ENCODE measurements at regions not wholly inside any gene's neighbourhood (a gene's known extent, or its start where the extent isn't known, plus 50 kb on each side); places are given as distances from the start of the nearest gene placed in this dataset.

DNA sequence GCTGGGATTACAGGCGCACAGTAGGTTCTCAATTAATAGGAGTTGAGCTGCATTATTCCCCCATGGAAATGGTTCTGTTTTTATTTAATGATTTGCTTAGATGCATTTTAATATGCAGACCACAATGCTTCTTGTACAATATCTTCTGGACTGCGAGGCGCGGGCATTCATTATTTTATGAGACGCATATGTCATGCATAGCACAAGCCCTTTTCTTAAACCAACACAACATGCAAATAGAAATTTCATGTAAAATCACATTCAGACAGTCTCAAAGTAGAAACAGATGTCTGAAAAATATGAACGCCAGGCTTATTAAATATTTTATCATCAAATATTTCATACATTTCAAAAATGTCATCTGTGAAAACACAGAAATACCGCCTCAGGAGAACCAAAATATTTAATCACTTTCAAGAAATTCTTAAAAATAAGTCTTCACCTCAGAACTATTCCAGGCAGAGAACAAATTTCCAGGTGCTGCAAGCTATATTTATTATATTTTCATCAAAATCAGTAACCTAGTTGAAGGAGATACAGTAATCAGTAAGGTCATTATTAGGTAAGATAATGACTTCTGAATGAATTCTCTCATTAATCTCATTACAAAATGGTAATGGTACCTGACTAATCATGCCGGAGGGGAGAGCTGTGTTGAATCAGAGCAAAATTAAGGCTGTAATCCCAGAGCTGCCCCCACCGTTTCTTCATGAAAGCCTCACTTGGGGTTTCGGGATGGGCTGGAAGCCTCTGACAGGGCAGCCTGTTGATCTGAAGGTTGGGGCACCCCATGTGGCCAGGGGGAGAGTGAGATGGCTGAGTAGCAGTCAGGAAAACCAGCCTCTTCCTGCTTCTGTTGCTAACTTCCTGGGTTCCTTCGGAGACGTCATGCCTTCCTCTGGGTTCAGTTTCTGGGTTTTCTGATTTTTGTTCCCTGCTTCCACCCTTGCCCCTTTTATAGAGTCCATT is 133.9 kb upstream of the ZNF618 start:
- no peak for DNase-seq

GRCh38 chr9:113742878-113743277 is 133.2 kb upstream of the ZNF618 start:
- DNase-seq: no peak

- no peak for DNase-seq
These were observed 129.6 kb upstream of the ZNF618 start for GRCh38 chr9:113746486-113746885.

GRCh38 chr9:113748135-113748534 is 128.0 kb upstream of the ZNF618 start:
- DNase-seq: no peak

GRCh38 chr9:113753398-113754119 is 122.5 kb upstream of the ZNF618 start:
- no peak for DNase-seq

DNA sequence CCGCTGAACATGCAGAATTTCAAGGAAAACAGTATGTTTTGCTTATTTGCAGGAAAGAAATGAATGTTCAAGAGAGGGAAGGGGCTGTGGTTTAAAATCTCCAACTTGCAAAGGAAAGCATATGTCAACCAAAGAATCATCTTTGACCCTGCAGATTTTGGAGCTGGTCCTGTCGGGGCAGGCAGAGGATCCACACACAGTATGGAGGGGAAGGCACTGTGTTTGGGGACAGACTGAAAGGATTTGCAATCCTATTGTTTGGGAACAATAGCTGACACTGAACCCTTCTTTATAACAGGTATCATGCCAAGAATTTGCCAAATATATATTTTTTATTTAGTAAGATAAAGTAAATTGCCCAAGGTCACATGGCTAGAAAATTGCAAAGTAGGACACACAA is 121.4 kb upstream of the ZNF618 start:
- DNase-seq: no peak

DNA sequence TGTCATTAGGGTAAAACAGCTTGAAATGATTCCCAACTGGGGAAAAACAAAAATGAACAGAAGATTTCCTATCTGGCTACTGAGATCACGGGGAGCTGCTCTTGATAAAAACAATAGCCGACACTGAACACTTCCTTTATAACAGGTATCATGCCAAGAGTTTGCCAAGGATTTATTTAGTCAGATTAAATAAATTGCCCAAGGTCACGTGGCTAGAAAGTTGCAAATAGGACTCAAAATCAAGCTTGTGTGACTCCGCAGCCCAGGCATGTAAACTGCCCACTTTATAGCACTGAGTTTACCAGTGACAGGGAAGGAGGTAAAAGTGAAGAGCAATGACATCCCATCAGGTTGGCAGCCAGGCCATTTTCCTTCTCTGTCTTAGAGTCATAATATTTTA is 120.7 kb upstream of the ZNF618 start:
- DNase-seq: no peak

DNA sequence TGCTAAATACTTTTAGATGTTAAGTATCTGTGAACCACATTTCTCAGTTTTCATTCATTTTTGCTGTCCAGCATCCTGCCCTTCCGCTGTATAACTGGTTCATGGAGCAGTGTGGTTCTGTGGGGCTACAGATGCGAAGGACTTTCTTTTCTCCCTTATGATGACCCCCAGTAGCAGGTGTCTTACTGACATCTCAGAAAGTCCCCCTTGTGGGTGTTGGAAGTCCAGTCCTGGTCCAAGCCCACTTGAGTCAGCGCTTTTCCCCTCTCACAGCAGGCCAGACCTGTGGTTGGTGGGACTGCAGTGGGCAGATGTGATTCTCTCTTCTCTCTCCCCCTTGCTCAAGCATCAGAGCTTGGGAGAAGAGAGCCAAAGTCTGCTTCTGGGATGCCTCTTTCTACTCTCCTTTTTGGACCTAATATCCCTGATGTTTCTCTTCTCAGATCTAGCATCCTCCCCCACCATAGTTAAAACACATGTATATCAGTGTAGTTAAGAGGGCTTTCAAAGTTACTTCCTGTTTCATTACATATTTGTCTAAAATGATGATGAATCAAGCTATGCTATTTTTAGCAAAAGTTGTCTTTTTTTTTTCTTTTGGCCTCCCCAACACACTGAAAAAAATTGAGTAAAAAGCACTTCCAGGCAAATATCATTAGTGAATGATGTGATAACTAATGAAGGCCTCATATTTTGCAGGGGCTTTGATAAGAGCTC is 119.5 kb upstream of the ZNF618 start:
- peak in 2 of 3 donors; percentile 32 to 47 for DNase-seq

GRCh38 chr9:113763429-113763828 is 112.7 kb upstream of the ZNF618 start:
- DNase-seq: no peak

DNA sequence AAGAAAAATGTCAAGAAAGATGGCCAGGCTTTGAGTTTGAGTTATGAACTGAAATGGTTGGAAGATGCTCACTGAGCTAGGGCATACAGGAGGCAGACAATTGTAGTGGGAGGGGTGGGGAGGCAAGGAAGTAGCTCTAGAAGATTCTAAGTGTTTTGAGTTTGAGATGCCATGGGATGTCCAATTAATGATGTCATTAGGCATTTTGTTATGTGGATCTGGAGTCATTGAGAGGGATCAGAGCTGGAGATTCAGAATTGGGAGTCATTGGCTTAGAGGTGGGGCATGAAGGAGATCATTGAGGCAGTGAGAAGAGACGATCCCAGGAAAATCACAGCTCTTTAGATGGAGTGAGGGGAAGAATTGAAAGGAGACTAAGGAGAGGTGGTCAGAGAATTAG is 111.5 kb upstream of the ZNF618 start:
- DNase-seq: no peak

GRCh38 chr9:113769412-113769811 is 106.7 kb upstream of the ZNF618 start:
- DNase-seq: no peak

DNA sequence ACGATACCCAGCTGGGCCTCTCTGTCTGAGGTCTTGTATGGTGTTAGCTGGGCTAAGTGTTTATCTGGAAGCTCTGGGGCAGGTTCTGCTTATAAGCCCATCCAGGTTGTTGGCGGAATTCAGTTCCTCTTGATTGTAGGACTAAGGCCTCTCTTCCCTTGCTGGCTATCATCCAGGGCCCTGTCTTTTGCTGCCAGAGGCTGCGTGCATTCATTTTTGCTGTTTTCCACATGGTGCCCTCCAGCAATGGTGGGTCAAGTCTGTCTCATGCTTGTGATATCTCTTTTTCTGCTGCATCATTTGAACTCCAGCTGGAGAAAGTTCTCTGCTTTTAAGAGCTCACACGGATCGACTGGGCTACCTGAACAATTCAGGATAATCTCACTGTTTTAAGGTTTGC is 105.7 kb upstream of the ZNF618 start:
- no peak for DNase-seq

GRCh38 chr9:113771199-113771598 is 104.9 kb upstream of the ZNF618 start:
- peak; percentile 10 to 28 (median 21) for DNase-seq

GRCh38 chr9:113772121-113772810 is 103.8 kb upstream of the ZNF618 start:
- DNase-seq: no peak

DNA sequence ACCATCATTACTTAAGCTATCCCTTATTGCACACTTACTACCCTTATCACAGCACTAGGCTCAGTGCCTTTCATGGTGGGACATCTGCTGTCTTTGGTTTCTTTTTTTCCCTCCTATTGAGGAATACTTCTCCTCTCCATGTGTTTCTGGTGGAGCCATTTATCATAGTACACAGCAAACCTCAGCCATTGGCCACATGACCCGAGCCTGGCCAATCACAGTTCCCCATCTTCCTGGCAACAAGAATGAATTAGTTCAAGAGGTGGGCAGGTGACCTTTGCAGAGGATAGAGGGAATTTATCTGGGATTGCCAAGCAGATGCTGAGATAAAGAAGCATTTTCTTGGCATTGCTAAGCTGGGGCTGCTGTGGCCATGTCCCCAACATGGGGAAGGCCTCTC is 101.1 kb upstream of the ZNF618 start:
- DNase-seq: no peak

DNA sequence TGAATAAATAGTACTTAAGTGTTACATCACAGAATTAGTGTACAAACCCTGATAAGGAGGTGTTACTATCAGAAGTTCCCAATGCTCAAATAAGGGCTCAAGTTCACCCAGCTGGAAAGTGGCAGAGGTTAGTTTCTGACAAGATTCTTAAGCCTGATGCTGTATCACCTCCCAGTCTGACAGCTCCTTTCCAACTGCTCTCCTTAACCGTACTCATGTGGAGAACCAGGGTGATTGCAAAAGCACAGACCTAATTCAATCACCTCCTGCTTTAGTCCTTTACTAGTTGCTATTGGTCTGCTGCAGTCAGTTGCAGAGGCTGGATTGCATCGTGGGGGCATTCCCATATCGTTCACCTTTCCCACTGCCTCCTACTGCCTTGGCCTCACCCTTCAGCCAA is 100.4 kb upstream of the ZNF618 start:
- DNase-seq: peak in 1 of 3 donors; percentile 14

GRCh38 chr9:113776194-113776593 is 99.9 kb upstream of the ZNF618 start:
- no peak for DNase-seq

GRCh38 chr9:113781381-113781780 is 94.7 kb upstream of the ZNF618 start:
- no peak for DNase-seq

DNA sequence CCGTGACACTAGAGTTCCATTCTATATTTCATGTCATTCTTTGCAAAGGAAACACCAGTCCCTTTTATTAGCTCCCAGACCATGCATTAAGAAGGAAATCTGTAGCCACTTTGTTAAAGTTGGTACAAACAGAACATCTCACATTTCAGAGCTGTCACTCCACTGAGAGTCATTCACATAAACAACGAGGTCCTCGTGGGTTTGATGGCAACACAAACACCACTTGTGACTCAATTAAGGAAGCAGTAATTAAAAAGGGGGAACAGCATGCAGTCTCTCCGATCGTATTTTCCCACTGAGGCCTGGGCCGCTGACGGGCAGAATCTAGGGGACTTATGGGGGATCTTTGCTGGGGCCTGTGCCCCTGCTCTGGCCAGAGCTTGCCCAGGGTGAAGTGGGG is 94.2 kb upstream of the ZNF618 start:
- DNase-seq: peak in 2 of 3 donors; percentile 18 to 50

DNA sequence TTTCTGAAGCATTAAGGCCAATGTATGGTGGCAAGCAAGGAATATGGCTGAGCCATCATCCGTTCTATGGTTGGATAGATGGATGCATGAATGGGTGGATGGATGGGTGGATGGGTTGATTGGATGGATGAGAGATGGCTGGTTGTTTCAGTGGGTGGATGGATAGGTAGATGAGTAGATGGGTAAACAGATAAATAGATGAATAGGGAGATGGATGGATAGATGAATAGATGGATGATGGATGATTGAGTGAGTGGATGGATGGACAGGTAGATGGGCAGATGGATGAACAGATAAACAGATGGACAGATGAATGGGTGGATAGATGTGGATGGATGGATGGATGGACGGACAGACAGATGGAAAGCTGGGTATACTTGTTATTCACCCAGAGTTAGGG is 92.6 kb upstream of the ZNF618 start:
- no peak for DNase-seq

DNA sequence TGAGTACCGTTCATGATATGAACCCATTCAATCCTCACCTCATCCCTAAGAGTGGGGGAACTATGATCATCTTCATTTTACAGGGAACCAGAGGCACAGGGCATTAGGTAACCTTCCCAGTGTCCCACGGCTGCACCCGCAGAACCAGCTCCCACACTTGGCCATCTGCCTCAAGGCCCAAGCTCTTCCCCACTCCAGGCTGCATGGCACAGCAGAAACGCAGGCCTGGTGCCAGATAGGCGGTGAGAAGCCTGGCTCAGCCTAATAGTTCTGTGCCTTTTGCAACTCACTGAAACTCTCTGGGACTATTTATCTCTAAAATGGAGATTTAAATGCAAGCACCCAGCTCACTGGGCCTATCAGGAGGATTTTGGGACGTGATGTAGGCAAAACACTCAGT is 90.8 kb upstream of the ZNF618 start:
- no peak for DNase-seq

DNA sequence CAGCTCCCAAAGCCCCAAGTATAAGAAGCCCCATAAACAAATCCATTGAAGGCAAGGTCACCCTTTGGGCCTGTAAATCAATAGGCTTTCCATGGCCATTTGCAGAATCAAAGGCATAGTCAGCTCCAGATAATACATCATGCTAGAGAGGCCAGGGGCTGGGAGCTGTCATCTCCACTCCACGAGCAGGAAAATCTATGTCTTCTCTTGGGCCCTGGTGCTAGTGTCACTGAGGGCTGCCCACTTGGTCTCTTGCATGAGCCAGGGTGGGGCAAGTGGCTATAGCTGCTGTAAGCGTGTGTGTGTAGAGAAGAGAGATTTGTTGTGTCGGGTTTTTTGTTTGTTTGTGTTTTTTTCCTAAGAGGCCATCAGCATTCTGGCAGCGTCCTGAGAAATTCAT is 90.0 kb upstream of the ZNF618 start:
- DNase-seq: no peak

- DNase-seq: no peak
These were observed 88.2 kb upstream of the ZNF618 start for GRCh38 chr9:113787871-113788270.
